Nucleus accumbens (tissue), 56 donors: ENCODE measurements at regions not wholly inside any gene's neighbourhood (a gene's known extent, or its start where the extent isn't known, plus 50 kb on each side); places are given as distances from the start of the nearest gene placed in this dataset.
"Not testable (repeated sequence)": the region's sequence is repeated elsewhere in the genome, so short reads cannot be mapped to it uniquely, and the experiment has no call there.

Experiments used
- DNase-seq, 56 donors: peaks; one replicate each; lab custom pipeline; 2025; lab: John Stamatoyannopoulos, UW

- no peak for DNase-seq
Observed at GRCh38 chrX:47302396-47302795, 68.0 kb upstream of the ZNF157 start.

- not testable (repeated sequence) for DNase-seq
Observed at GRCh38 chrX:47306471-47307023, 63.8 kb upstream of the ZNF157 start.

GRCh38 chrX:47311932-47312774, 58.2 kb upstream of the ZNF157 start:
- peak in 11 of 56 donors; percentile 0 to 17 (median 1) for DNase-seq

- DNase-seq = peak in 1 of 56 donors; percentile 0
Observed at GRCh38 chrX:47313056-47313455, 57.3 kb upstream of the ZNF157 start.

- peak in 4 of 56 donors; percentile 0 to 28 (median 4) for DNase-seq
Observed at GRCh38 chrX:47316276-47317025, 53.9 kb upstream of the ZNF157 start.
